Endothelial cell of umbilical vein (primary cell): ENCODE measurements at regions not wholly inside any gene's neighbourhood (a gene's known extent, or its start where the extent isn't known, plus 50 kb on each side); places are given as distances from the start of the nearest gene placed in this dataset.

Experiments
- BruUV-seq: library from RNA; stranded (reverse); fragments of 400-500 nt; replicated peaks from 2 replicates; lab custom pipeline; 2021; lab: Mats Ljungman, UMichigan
- CTCF ChIA-PET: fragments of 300-600, 350-600 bp; sonication (Branson Sonifier 250); formaldehyde crosslinking; loops from one replicate; lab custom pipeline; 2021; ENCODE audit warnings: antibody characterized with exemption, inconsistent platforms; lab: Charles Lee
- POLR2A ChIA-PET: fragments of 300-600, 350-600 bp; sonication (Branson Sonifier 250); formaldehyde crosslinking; loops from one replicate; lab custom pipeline; 2021; ENCODE audit warnings: antibody characterized with exemption, inconsistent platforms; lab: Charles Lee
- DNase-seq: peaks from one replicate; pipeline ENCODE4 v3.0.0-alpha.2; 2011; ENCODE audit warnings: low read depth, low spot score
- FAIRE-seq: peaks from 2 replicates; lab custom pipeline; 2011; peaks lifted over from hg19 to GRCh38; lab: Jason Lieb, UNC
- H2AFZ ChIP-seq: 2 replicates; pipeline ENCODE4 v1.6.0; 2012; ENCODE audit warnings: low read depth, low read length, control low read depth, inconsistent platforms
- H3K27ac ChIP-seq: 2 replicates; pipeline ENCODE4 v1.5.1; 2011; ENCODE audit warnings: low read depth, mild to moderate bottlenecking, control low read depth, low read length, moderate library complexity; ENCODE audit not compliant: insufficient read depth
- H3K27me3 ChIP-seq, 2 experiments: 2 replicates each; pipeline versions ENCODE4 v1.6.0 to v1.6.1; 2011; ENCODE audit warnings: low read length in 2 of 2, mixed read lengths in 1 of 2; ENCODE audit not compliant: control insufficient read depth in 2 of 2, insufficient read depth in 2 of 2
- H3K36me3 ChIP-seq, 2 experiments: 2 replicates in 1 of 2; 3 replicates in 1 of 2; pipeline ENCODE4 v1.5.1; 2011; ENCODE audit warnings: low read length in 2 of 2, mild to moderate bottlenecking in 1 of 2, moderate library complexity in 1 of 2; ENCODE audit not compliant: control insufficient read depth in 2 of 2, insufficient read depth in 2 of 2; ENCODE audit errors: extremely low read depth in 1 of 2
- H3K4me1 ChIP-seq: 3 replicates; pipeline ENCODE4 v1.5.1; 2011; ENCODE audit warnings: mild to moderate bottlenecking, low read length; ENCODE audit not compliant: control insufficient read depth, insufficient read depth; ENCODE audit errors: extremely low read depth
- H3K4me2 ChIP-seq: 2 replicates; pipeline ENCODE4 v1.6.1; 2011; ENCODE audit warnings: low read length, control low read depth, mixed read lengths; ENCODE audit not compliant: insufficient read depth
- H3K4me3 ChIP-seq, 3 experiments: fragments of 200-600 bp in 1 of 3; sonication (generic), shearing (Covaris generic) in 1 of 3; replicated peaks in 1 of 3; 2 replicates each; pipeline ENCODE4 v1.5.1; 2011 to 2016; ENCODE audit warnings: control low read depth in 3 of 3, low read length in 3 of 3, mild to moderate bottlenecking in 2 of 3, inconsistent platforms in 1 of 3, low read depth in 1 of 3, moderate library complexity in 1 of 3; ENCODE audit not compliant: insufficient read depth in 1 of 3
- H3K79me2 ChIP-seq: 2 replicates; pipeline ENCODE4 v1.6.0; 2012; ENCODE audit warnings: low read length, inconsistent platforms; ENCODE audit not compliant: control insufficient read depth, insufficient read depth
- H3K9ac ChIP-seq: replicated peaks from 2 replicates; pipeline ENCODE3; 2011; ENCODE audit warnings: low read length, control low read depth; ENCODE audit not compliant: insufficient read depth; ENCODE audit errors: extremely low read depth
- H3K9me1 ChIP-seq: replicated peaks from 3 replicates; pipeline ENCODE4 v1.6.0; 2011; ENCODE audit warnings: mild to moderate bottlenecking, low read length; ENCODE audit not compliant: control insufficient read depth, insufficient read depth; ENCODE audit errors: extremely low read depth
- H3K9me3 ChIP-seq: replicated peaks from 2 replicates; pipeline ENCODE4 v1.5.1; 2012; ENCODE audit warnings: low read length, inconsistent platforms; ENCODE audit not compliant: control insufficient read depth, insufficient read depth
- H4K20me1 ChIP-seq: replicated peaks from 2 replicates; pipeline ENCODE3; 2011; ENCODE audit warnings: mild to moderate bottlenecking, low read length; ENCODE audit not compliant: control insufficient read depth, insufficient read depth; ENCODE audit errors: extremely low read depth
- CTCF ChIP-seq, 2 donors: IDR thresholded peaks; 1 replicate in 1 of 2; 2 replicates in 1 of 2; pipeline ENCODE4 v1.5.1; 2011; ENCODE audit warnings: low read length in 2 of 2, mild to moderate bottlenecking in 2 of 2, moderate library complexity in 2 of 2, control low read depth in 1 of 2, inconsistent platforms in 1 of 2, low read depth in 1 of 2; ENCODE audit not compliant: insufficient read depth in 1 of 2; ENCODE audit errors: extremely low read depth in 1 of 2
- EZH2 ChIP-seq: IDR thresholded peaks from 2 replicates; pipeline ENCODE4 v1.6.1; 2012; ENCODE audit warnings: borderline replicate concordance, low read depth, mild to moderate bottlenecking, moderate library complexity, low read length, inconsistent platforms; ENCODE audit not compliant: severe bottlenecking
- FOS ChIP-seq: IDR thresholded peaks from 2 replicates; pipeline ENCODE4 v1.6.1; 2011; ENCODE audit warnings: mild to moderate bottlenecking, low read length, moderate library complexity, borderline replicate concordance; ENCODE audit not compliant: insufficient read depth
- MAX ChIP-seq: IDR thresholded peaks from 2 replicates; pipeline ENCODE4 v1.6.1; 2011; ENCODE audit not compliant: insufficient read depth, insufficient read length
- MYC ChIP-seq: IDR thresholded peaks from one replicate; pipeline ENCODE4 v1.6.1; 2011; ENCODE audit warnings: mild to moderate bottlenecking, low read depth, low read length
- POLR2AphosphoS5 ChIP-seq: IDR thresholded peaks from 2 replicates; pipeline ENCODE4 v1.6.1; 2012; ENCODE audit warnings: low read depth, mild to moderate bottlenecking, control low read depth, low read length, moderate library complexity; ENCODE audit not compliant: insufficient read depth
- dilution Hi-C: fragments of 300-500 bp; cut with MboI; formaldehyde crosslinking; loops from one replicate; pipeline ENCODE4 v1.15.0; 2019; ENCODE audit warnings: low sequenced_read_pairs; ENCODE audit not compliant: extremely low pct_ligation_motif_present
- intact Hi-C: fragments of 100-400 bp; cut with micrococcal nuclease; formaldehyde crosslinking; loops from one replicate; pipeline ENCODE4 v1.10.0; 2022

GRCh38 chr4:163738521-163738920 lies 244.0 kb downstream of the TMA16 start:
- Histone ChIP-seq H2AFZ (no peak overlapping the region), H3K9me3 (peaks cover 2% of the 10 kb centered on the region), H3K4me1 (no peaks in the 10 kb centered on the region), H3K4me2 (no peak overlapping the region), H3K36me3 (no peaks in the 10 kb centered on the region), H3K9ac (no peak overlapping the region), H3K9me1 (no peaks in the 10 kb centered on the region), H3K79me2 (no peaks in the 10 kb centered on the region), H3K27me3 (no peaks in the 10 kb centered on the region), H3K27ac (no peak overlapping the region), H4K20me1 (no peaks in the 10 kb centered on the region), H3K4me3 (no peak overlapping the region)
- intact Hi-C loops = no loop called here
- TF ChIP-seq EZH2 (no peak), MAX (no peak), POLR2AphosphoS5 (no peak), CTCF (IDR thresholded peaks at IDR 0.05; ENCODE audit: extremely low read depth in 1 of 2, insufficient read depth in 1 of 2, low read depth in 1 of 2, low read length in 2 of 2) (no peak), FOS (no peak)
- dilution Hi-C loops = no loop called here
- BruUV-seq = no TSS peak
- POLR2A ChIA-PET = no interaction called here
- CTCF ChIA-PET = no interaction called here
- FAIRE-seq = no peak
- DNase-seq = no peak

DNA sequence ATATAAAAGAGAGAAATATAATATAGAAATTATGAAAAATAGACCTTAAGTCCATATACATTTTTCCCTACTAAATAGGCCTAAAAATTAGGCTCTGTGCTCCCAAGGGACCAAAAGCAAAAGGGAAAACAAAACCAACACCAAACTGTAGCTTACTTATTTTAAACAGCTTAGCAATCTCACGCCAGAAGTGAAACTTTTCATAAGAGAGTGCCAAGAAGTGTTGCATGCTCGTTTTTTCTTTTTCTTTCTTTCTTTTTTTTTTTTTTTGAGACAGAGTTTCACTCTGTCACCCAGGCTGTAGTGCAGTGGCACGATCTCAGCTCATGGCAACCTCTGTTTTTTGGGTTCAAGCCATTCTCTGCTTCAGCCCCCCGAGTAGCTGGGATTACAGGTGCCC lies 250.4 kb downstream of the TMA16 start:
- no peak overlapping the region for H3K4me3 ChIP-seq
- H3K79me2 ChIP-seq = no peaks in the 10 kb centered on the region
- dilution Hi-C loops = no loop called here
- no peaks in the 10 kb centered on the region for H3K36me3 ChIP-seq
- FAIRE-seq = no peak
- no peaks in the 10 kb centered on the region for H3K4me1 ChIP-seq
- intact Hi-C loops = no loop called here
- no peaks in the 10 kb centered on the region for H4K20me1 ChIP-seq
- POLR2A ChIA-PET = no interaction called here
- peaks cover 2% of the 10 kb centered on the region for H3K9me3 ChIP-seq
- H3K9me1 ChIP-seq = no peaks in the 10 kb centered on the region
- H3K9ac ChIP-seq = no peak overlapping the region
- no TSS peak for BruUV-seq
- H2AFZ ChIP-seq = no peak overlapping the region
- DNase-seq = no peak
- H3K27ac ChIP-seq = no peak overlapping the region
- CTCF ChIA-PET = interaction anchor here (0.7 kb wide), 1 partner anchor 405 kb away, joined by 3 read pairs; no protein-coding TSS in a partner anchor
- H3K4me2 ChIP-seq = no peak overlapping the region
- no peaks in the 10 kb centered on the region for H3K27me3 ChIP-seq
- no peak for TF ChIP-seq MYC
